ENCODE measurements at regions not wholly inside any gene's neighbourhood (a gene's known extent, or its start where the extent isn't known, plus 50 kb on each side); places are given as distances from the start of the nearest gene placed in this dataset.

GRCh38 chr18:77590943-77591515, 341.4 kb downstream of the GALR1 start:
- no peak overlapping the region for H3K9ac ChIP-seq (ENCODE audit: insufficient read depth, low read depth, low read length)
- H3K36me3 ChIP-seq (replicated peaks in 1 of 2; ENCODE audit: control insufficient read depth in 1 of 2, insufficient read depth in 2 of 2, low read length in 2 of 2): no peaks in the 10 kb centered on the region
- no peaks in the 10 kb centered on the region for H3K4me1 ChIP-seq (ENCODE audit: insufficient read depth, low read length)
- no peaks in the 10 kb centered on the region for H3K9me3 ChIP-seq (ENCODE audit: low read length)
- WGBS (ENCODE audit: low lambda C conversion rate): 13% methylated on average over 7 of the region's 7 CpGs
- H3K27ac ChIP-seq (ENCODE audit: extremely low read length, insufficient read depth, low read length): no peak overlapping the region
- H4K20me1 ChIP-seq (ENCODE audit: insufficient read depth, low read length): no peaks in the 10 kb centered on the region
- no peak overlapping the region for H2AFZ ChIP-seq (ENCODE audit: low read length)
- peaks cover 0 to 8% of the 10 kb centered on the region in 2 experiments; a peak in 2 of 5 replicates for H3K27me3 ChIP-seq (ENCODE audit: control insufficient read depth in 1 of 2, insufficient read depth in 2 of 2, low read length in 2 of 2)
- DNase-seq (ENCODE audit: low spot score): no peak
- BruUV-seq (replicated peaks): no TSS peak
- TF ChIP-seq NCOA1 (CRISPR knock-in tag; IDR thresholded peaks at IDR 0.05) (no peak), ELF1 (CRISPR knock-in tag; IDR thresholded peaks at IDR 0.05) (no peak), ZNF276 (CRISPR knock-in tag; IDR thresholded peaks at IDR 0.05; ENCODE audit: low read depth) (no peak), SSRP1 (CRISPR knock-in tag; IDR thresholded peaks at IDR 0.05) (no peak), BRCA1 (CRISPR knock-in tag; IDR thresholded peaks at IDR 0.05) (no peak), TGIF2 (CRISPR knock-in tag; IDR thresholded peaks at IDR 0.05) (no peak), MEIS1 (CRISPR knock-in tag; IDR thresholded peaks at IDR 0.05; ENCODE audit: borderline replicate concordance) (no peak), ZFP62 (CRISPR knock-in tag; IDR thresholded peaks at IDR 0.05) (no peak), AKAP8 (CRISPR knock-in tag; IDR thresholded peaks at IDR 0.05) (no peak), GATAD2A (CRISPR knock-in tag; IDR thresholded peaks at IDR 0.05) (no peak), PPARG (CRISPR knock-in tag; conservative IDR thresholded peaks at IDR 0.05) (no peak), IRF9 (CRISPR knock-in tag; IDR thresholded peaks at IDR 0.05; ENCODE audit: borderline replicate concordance) (no peak), DPF2 (CRISPR knock-in tag; IDR thresholded peaks at IDR 0.05; ENCODE audit: borderline replicate concordance, low read depth) (no peak)
- H3K79me2 ChIP-seq (ENCODE audit: insufficient read depth, low read length): no peaks in the 10 kb centered on the region
- no peak for FAIRE-seq
- H3K4me2 ChIP-seq (ENCODE audit: low read depth, low read length): no peak overlapping the region
- ChIA-PET POLR2A (no interaction called here), CTCF (ENCODE audit: low intra/inter-chr PET ratio, low total read pairs) (no interaction called here)
- intact Hi-C loops (cut with micrococcal nuclease; ENCODE audit: unreplicated experiment) (no loop called here), in situ Hi-C loops (cut with HindIII; ENCODE audit: extremely low pct_ligation_motif_present, low pct_unique_long_range_greater_than_20kb) (no loop called here)
- H3K4me3 ChIP-seq (replicated peaks in 1 of 3; ENCODE audit: insufficient read depth in 1 of 3, low read depth in 2 of 3, low read length in 3 of 3): no peak overlapping the region
- ATAC-seq: no peak

Measured in HepG2 (cell line).